ENCODE measurements at regions not wholly inside any gene's neighbourhood (a gene's known extent, or its start where the extent isn't known, plus 50 kb on each side); places are given as distances from the start of the nearest gene placed in this dataset.

DNA sequence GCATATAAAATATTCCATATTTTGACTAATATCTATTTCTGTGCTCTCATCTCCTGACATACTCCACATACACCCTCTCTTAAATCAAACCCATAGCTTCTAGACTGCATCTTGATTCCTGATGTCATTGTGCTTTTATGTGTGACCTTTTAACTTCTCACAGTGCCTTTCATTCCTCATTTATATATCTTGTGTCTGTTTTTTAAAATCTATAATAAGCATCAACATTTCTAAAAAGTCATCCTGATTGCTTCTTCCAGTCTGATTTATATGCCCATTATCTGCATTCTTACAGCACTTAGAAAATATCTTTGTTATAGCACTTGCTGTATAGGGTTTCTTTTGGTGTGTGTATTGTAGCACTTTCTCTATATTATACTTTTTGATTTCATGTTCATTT lies 190.1 kb upstream of the ITM2A start:
- Histone ChIP-seq H3K27ac (ENCODE audit: low read length) (no peak overlapping the region), H4K20me1 (ENCODE audit: low read length) (no peaks in the 10 kb centered on the region), H2AFZ (ENCODE audit: low read length) (no peak overlapping the region), H3K4me1 (ENCODE audit: insufficient read depth, low read length) (no peaks in the 10 kb centered on the region), H3K79me2 (ENCODE audit: low read length) (no peaks in the 10 kb centered on the region), H3K9me2 (replicated peaks; ENCODE audit: low read length) (no peaks in the 10 kb centered on the region), H3F3A (ENCODE audit: low read length, unreplicated experiment) (no peaks in the 10 kb centered on the region), H3K9me3 (ENCODE audit: low read length) (no peaks in the 10 kb centered on the region), H3K9ac (ENCODE audit: low read length) (no peak overlapping the region), H3K4me3 (ENCODE audit: low read length) (no peak overlapping the region), H3K27me3 (ENCODE audit: low read length) (no peaks in the 10 kb centered on the region), H3K4me2 (ENCODE audit: low read length) (no peak overlapping the region), H3K36me3 (ENCODE audit: low read depth, low read length) (no peaks in the 10 kb centered on the region)
- intact Hi-C loops (cut with micrococcal nuclease) = no loop called here
- TF ChIP-seq CTCF (conservative IDR thresholded peaks at IDR 0.05; ENCODE audit: low read depth, low read length) (no peak), EZH2phosphoT487 (IDR thresholded peaks at IDR 0.05; ENCODE audit: borderline replicate concordance, low read length) (no peak), EZH2 (IDR thresholded peaks at IDR 0.05; ENCODE audit: low read length, unreplicated experiment) (no peak)
- ATAC-seq = no peak
- BruUV-seq (replicated peaks) = no TSS peak
- no peak for DNase-seq
- ChIA-PET CTCF (no interaction called here), POLR2A (ENCODE audit: unreplicated experiment) (no interaction called here)

GRCh38 chrX:79556800-79557199 lies 189.7 kb upstream of the ITM2A start:
- DNase-seq = no peak
- no peaks in the 10 kb centered on the region for H4K20me1 ChIP-seq (ENCODE audit: low read length)
- no peak overlapping the region for H2AFZ ChIP-seq (ENCODE audit: low read length)
- no peaks in the 10 kb centered on the region for H3K4me1 ChIP-seq (ENCODE audit: insufficient read depth, low read length)
- H3K9ac ChIP-seq (ENCODE audit: low read length) = no peak overlapping the region
- CTCF ChIA-PET = no interaction called here
- H3K27me3 ChIP-seq (ENCODE audit: low read length) = no peaks in the 10 kb centered on the region
- no peak for ATAC-seq
- no peak overlapping the region for H3K4me3 ChIP-seq (ENCODE audit: low read length)
- no peaks in the 10 kb centered on the region for H3K9me2 ChIP-seq (replicated peaks; ENCODE audit: low read length)
- no peak overlapping the region for H3K4me2 ChIP-seq (ENCODE audit: low read length)
- H3K27ac ChIP-seq (ENCODE audit: low read length) = no peak overlapping the region
- no peak for TF ChIP-seq CTCF (conservative IDR thresholded peaks at IDR 0.05; ENCODE audit: low read depth, low read length)
- no peak for TF ChIP-seq EZH2phosphoT487 (IDR thresholded peaks at IDR 0.05; ENCODE audit: borderline replicate concordance, low read length)
- TF ChIP-seq EZH2 (IDR thresholded peaks at IDR 0.05; ENCODE audit: low read length, unreplicated experiment) = no peak
- POLR2A ChIA-PET (ENCODE audit: unreplicated experiment) = no interaction called here
- H3K36me3 ChIP-seq (ENCODE audit: low read depth, low read length) = no peaks in the 10 kb centered on the region
- H3K79me2 ChIP-seq (ENCODE audit: low read length) = no peaks in the 10 kb centered on the region
- no peaks in the 10 kb centered on the region for H3F3A ChIP-seq (ENCODE audit: low read length, unreplicated experiment)
- H3K9me3 ChIP-seq (ENCODE audit: low read length) = no peaks in the 10 kb centered on the region
- intact Hi-C loops (cut with micrococcal nuclease) = no loop called here
- BruUV-seq (replicated peaks) = no TSS peak

- TF ChIP-seq EZH2 (IDR thresholded peaks at IDR 0.05; ENCODE audit: low read length, unreplicated experiment) (no peak), EZH2phosphoT487 (IDR thresholded peaks at IDR 0.05; ENCODE audit: borderline replicate concordance, low read length) (no peak), CTCF (conservative IDR thresholded peaks at IDR 0.05; ENCODE audit: low read depth, low read length) (no peak)
Observed at GRCh38 chrX:79530310-79531108, 163.4 kb upstream of the ITM2A start.

More at GRCh38 chrX:79530310-79531108, 163.4 kb upstream of the ITM2A start:
- ChIA-PET POLR2A (ENCODE audit: unreplicated experiment) (no interaction called here), CTCF (no interaction called here)
- DNase-seq (no peak), ATAC-seq (no peak)
- no peaks in the 10 kb centered on the region for H3K27me3 ChIP-seq (ENCODE audit: low read length)
- intact Hi-C loops (cut with micrococcal nuclease) = no loop called here
- BruUV-seq (replicated peaks) = no TSS peak
- no peak overlapping the region for H3K9ac ChIP-seq (ENCODE audit: low read length)
- no peaks in the 10 kb centered on the region for H3K9me2 ChIP-seq (replicated peaks; ENCODE audit: low read length)
- H4K20me1 ChIP-seq (ENCODE audit: low read length) = no peaks in the 10 kb centered on the region
- no peaks in the 10 kb centered on the region for H3K4me1 ChIP-seq (ENCODE audit: insufficient read depth, low read length)
- H3K4me2 ChIP-seq (ENCODE audit: low read length) = no peak overlapping the region
- no peaks in the 10 kb centered on the region for H3F3A ChIP-seq (ENCODE audit: low read length, unreplicated experiment)
- H3K36me3 ChIP-seq (ENCODE audit: low read depth, low read length) = no peaks in the 10 kb centered on the region
- no peak overlapping the region for H3K4me3 ChIP-seq (ENCODE audit: low read length)
- H3K27ac ChIP-seq (ENCODE audit: low read length) = no peak overlapping the region
- H3K79me2 ChIP-seq (ENCODE audit: low read length) = no peaks in the 10 kb centered on the region
- H2AFZ ChIP-seq (ENCODE audit: low read length) = no peak overlapping the region
- no peaks in the 10 kb centered on the region for H3K9me3 ChIP-seq (ENCODE audit: low read length)
